Loucy (cell line): ENCODE measurements at regions not wholly inside any gene's neighbourhood (a gene's known extent, or its start where the extent isn't known, plus 50 kb on each side); places are given as distances from the start of the nearest gene placed in this dataset.

Experiments
- EZH2phosphoT487 ChIP-seq: fragments of 200-600 bp; IDR thresholded peaks from 2 replicates; pipeline ENCODE4 v1.6.1; 2018; ENCODE audit warnings: antibody characterized with exemption, mild to moderate bottlenecking, moderate library complexity, borderline replicate concordance
- TF ChIP-seq, protein P1 (sequence below): fragments of 200-600 bp; sonication (generic); conservative IDR thresholded peaks from 2 replicates; pipeline ENCODE4 v1.5.1; 2014; ENCODE audit warnings: mild to moderate bottlenecking, antibody characterized with exemption, low read length

DNA sequence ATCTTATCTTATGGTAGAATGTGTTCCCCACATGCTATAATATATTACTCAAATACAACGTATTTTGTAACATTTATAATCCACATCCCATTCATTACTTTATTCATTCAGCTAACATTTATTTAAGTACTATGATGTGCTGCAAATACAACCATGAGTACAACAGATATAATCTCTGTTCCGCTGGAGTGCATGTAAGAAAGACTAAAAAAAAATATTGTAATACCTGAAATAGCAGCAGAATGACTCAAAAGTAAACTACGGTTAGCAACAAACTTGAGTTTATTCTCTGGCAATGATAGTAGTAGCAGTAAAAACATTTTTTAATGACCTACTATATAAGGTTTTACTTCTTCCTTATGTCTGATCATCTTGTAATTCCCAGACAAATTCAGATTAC lies 1776.3 kb downstream of the STIM2 start:
- TF ChIP-seq, protein P1, sequence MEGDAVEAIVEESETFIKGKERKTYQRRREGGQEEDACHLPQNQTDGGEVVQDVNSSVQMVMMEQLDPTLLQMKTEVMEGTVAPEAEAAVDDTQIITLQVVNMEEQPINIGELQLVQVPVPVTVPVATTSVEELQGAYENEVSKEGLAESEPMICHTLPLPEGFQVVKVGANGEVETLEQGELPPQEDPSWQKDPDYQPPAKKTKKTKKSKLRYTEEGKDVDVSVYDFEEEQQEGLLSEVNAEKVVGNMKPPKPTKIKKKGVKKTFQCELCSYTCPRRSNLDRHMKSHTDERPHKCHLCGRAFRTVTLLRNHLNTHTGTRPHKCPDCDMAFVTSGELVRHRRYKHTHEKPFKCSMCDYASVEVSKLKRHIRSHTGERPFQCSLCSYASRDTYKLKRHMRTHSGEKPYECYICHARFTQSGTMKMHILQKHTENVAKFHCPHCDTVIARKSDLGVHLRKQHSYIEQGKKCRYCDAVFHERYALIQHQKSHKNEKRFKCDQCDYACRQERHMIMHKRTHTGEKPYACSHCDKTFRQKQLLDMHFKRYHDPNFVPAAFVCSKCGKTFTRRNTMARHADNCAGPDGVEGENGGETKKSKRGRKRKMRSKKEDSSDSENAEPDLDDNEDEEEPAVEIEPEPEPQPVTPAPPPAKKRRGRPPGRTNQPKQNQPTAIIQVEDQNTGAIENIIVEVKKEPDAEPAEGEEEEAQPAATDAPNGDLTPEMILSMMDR: no peak
- no peak for TF ChIP-seq EZH2phosphoT487
